ENCODE measurements at regions not wholly inside any gene's neighbourhood (a gene's known extent, or its start where the extent isn't known, plus 50 kb on each side); places are given as distances from the start of the nearest gene placed in this dataset.

DNA sequence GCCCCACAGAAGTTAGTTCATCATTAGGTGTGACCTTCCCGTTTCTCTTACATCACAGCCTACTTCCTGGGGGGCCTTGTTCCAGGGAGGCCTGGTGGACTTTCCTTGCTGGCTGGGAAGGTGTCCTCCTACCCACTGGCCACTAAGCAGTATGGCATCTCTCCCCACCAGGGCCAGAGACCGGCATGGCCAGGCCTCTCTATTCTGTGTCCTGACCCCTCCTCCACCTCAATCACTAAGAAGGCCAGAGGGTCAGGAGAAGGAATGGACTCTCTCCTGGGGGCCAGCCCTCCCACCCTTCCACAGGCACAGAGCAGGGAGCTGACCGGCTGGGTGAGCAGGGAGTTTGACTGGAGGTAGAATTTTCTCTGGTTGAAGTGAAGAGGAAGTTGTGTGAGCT is 81.9 kb downstream of the PJA1 start:
- DNase-seq, result no peak

- DNase-seq, result no peak
Observed at GRCh38 chrX:69082753-69083150, 82.5 kb downstream of the PJA1 start.

- DNase-seq, result no peak
Observed at GRCh38 chrX:69082055-69082752, 83.0 kb downstream of the PJA1 start.

DNA sequence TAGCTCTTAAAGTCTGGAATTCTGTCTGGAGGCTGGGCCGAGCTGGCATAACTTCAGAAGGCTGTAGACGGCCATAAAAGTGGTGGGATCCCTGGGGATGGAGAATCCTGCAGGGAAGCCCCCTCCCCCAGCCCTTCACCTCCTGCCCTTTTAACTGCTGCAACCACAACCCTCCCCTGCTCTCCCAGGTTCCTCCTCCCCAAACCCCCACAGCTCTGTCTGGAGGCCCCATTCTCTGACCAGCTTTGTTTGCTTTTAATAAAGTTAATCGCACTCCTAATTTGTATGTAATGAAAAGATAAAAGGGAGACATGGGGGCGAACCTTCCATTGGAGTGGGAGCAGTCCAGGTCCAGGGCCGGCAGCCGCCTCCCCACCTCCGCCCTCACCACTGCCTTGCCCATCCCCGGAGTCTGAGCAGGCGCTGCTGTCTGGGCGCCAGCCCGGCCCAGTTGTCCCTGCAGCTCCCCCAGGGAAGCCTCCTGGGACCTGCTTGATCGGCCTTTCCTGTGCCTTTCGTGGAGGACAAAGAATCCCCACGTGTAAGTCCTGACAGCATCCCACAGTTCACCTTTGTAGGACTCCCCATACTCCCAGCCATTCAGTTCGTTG is 84.3 kb downstream of the PJA1 start:
- DNase-seq, result no peak

DNA sequence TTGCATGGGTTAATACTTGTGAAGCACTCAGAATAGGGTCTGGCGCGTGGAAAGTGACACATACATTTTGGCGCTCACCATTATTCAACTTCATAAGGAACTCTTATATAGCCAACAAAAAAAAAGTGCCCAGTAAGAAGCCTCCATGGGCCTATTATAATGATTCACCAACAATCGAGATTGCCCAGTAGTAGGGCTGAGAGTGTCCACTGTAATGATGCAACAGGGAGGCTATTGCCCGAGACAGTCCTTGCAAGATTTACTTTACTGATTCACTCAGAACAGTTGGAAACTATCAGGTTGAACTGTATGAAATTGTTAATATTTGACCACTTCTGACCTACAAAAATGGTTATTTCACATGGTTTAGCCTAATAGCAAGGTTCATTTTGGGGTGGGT is 86.0 kb downstream of the PJA1 start:
- no peak for DNase-seq

GRCh38 chrX:69077895-69078455 is 87.3 kb downstream of the PJA1 start:
- DNase-seq, result no peak

DNA sequence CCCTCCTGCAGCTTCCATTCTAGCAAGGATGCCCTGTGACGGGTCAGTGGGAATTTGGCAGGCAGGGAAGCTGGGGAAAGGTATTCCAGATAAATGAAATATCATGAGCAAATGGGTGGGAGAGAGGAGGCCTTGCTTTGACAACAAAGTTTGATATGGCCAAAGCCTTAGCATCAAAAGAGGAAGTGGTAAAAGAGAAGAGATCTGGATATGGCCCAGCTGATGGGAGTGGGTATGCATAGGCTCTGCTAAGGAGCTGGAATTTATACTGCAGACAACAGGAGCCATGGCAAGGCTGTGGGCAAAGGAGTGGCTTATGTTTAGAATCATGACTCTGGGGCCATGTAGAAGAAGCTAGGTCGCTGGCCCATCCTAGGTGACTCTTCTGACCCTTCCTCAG is 89.2 kb downstream of the PJA1 start:
- DNase-seq, result no peak

GRCh38 chrX:69074726-69075125 is 90.5 kb downstream of the PJA1 start:
- no peak for DNase-seq

DNA sequence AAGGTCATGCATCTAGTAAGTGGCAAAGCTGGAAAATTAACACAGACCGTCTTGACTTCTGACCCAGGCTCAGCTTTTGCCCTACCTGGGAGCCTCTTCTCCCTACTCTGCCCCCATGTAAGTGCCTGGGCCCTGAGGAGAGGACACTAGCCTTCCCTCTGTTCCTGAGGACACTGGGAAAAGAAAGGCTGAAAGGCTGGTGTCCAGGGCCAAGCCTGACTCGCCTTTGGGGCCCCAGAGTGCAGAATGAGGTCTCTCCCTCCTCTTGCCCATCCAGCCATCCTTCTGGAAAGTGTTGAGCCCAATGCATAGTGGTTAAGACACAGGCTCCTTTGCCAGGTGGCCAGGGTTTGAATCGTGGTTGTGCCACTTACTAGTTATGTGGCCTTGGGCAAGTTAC is 91.5 kb downstream of the PJA1 start:
- no peak for DNase-seq

- no peak for DNase-seq
Observed at GRCh38 chrX:69073241-69073640, 92.0 kb downstream of the PJA1 start.

- no peak for DNase-seq
Observed at GRCh38 chrX:69072486-69073006, 92.7 kb downstream of the PJA1 start.

DNA sequence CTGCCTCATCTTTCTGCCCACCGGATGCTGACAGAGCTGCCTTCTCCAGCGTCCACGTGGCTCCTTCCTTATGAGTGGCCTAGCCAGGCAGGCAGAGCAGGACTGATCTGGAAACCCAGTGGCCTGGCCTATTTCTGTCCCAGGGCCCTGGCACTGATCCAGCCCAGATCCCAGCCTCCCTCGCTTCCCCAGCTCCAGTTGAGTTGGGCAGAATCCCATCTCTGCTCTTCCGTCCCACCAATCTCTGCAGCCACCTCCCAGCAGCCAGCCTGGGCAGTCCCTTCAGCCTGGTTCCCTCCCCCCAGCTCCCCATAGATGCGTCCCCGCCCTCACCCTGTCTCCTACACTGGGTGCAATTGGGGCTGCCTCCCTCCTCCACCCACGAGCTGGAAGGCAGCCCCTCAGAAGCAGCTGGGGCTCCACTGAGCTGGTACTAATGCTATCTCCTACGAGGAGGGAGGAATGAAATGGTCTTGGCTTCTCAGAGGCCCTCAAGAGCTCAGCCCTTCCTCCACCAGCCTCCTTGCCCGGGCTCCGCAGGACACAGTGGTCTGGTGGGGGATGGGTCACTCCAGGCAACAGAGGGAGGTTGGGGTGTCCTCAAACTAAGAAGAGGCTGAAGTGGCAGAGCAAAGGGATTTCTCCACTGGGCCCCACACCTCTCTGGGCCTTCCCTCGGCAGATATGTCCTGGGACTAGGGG is 94.2 kb downstream of the PJA1 start:
- DNase-seq, result no peak

DNA sequence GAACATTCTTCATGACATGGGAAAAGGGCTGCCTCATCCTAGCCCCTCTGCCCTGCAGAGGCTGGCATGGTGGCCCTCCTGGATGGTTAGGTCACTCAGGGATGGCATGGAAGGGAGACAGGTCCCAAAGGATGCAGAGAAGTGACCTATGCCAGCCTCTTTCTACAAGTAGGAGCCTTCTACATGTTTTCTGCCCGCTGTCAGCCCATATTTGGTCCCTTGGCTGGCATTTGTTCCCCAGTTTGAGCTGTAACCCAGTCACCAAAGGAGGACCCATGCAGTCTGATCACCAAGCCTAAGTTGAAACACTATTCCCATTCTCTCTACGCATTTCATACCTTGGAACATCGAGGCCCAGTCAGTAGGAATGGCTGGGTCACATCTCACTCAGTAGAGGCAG is 95.4 kb downstream of the PJA1 start:
- no peak for DNase-seq

GRCh38 chrX:69069086-69069445 is 96.2 kb downstream of the PJA1 start:
- DNase-seq, result no peak

GRCh38 chrX:69068301-69069085 is 96.8 kb downstream of the PJA1 start:
- DNase-seq, result no peak

- no peak for DNase-seq
Observed at GRCh38 chrX:69067841-69068240, 97.4 kb downstream of the PJA1 start.

GRCh38 chrX:69066966-69067525 is 98.2 kb downstream of the PJA1 start:
- no peak for DNase-seq

- no peak for DNase-seq
Observed at GRCh38 chrX:69066021-69066757, 99.1 kb downstream of the PJA1 start.

- no peak for DNase-seq
Observed at GRCh38 chrX:69065451-69065850, 99.8 kb downstream of the PJA1 start.

DNA sequence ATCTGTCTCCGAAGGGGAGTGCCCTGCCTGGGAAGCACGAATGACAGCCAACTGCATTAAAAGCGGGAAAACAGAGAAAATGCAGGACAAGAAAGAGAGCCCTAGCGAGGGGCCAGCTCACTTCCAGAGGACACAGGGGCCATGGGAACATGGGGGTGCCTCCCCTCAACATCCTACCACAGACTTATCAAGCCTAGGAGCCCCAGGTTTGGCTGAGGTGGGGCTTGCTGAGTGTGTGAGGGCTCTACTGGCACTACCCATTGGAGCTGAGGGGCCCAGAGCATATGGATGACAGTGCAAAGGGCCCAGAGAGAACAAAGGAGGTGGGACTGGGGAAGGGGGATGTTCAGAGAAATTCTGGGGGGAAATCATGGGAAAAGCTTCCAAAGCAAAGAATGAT is 101.8 kb downstream of the PJA1 start:
- DNase-seq, result no peak

DNA sequence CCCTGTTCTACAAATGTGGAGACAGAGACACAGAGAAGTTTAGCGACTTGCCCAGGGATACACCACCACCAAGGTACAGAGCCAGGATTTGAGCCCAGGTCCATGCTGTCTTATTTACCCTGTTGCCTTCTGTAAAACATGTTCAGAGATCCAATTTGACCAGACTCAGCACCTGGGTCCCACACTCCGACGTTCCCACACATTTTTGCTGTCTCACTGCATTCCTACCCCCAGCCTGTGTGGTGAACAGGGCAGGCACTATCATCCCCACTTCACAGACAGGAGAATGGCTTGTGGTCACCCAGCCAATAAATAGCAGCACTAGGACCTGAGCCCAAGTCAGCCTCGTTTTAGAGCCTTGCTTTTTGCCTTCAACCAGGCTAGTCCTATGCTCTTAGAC is 102.8 kb downstream of the PJA1 start:
- DNase-seq, result no peak

All from amniotic stem cell (primary cell).